ENCODE measurements at regions not wholly inside any gene's neighbourhood (a gene's known extent, or its start where the extent isn't known, plus 50 kb on each side); places are given as distances from the start of the nearest gene placed in this dataset.
"Not testable (repeated sequence)": the region's sequence is repeated elsewhere in the genome, so short reads cannot be mapped to it uniquely, and the experiment has no call there.

DNA sequence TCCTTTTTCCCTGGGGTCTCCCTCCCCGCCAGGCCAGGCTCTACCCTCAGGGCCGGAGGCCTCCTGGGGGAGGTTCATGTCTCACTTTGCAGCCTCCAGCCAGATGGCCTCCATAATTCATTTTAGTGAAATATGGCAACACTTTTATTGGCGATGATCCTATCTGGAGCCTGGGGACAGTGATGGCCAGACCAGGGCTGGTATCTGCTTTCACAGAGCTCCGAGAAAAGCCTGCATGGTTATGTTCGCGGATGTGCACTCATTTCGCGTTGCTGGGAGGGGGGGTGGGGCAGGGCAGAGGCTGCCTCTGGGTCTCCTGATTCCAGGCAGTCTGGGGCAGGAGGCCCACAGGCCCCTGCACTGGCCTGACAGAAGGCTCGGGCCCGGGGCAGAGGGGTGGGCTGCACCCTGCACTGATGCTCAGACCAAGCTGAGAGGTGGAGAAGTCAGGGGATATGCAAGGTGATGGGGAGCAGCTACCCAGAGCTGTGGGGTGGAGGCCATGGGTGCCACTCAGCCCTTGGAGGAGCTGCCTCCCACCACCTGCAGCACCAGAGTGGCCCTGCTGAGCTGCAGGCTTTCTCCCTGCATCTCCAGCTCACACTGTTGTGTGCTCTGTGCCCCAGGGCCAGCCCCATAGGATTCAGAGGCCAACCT, 85.3 kb upstream of the RET start:
- TF ChIP-seq, protein P1, sequence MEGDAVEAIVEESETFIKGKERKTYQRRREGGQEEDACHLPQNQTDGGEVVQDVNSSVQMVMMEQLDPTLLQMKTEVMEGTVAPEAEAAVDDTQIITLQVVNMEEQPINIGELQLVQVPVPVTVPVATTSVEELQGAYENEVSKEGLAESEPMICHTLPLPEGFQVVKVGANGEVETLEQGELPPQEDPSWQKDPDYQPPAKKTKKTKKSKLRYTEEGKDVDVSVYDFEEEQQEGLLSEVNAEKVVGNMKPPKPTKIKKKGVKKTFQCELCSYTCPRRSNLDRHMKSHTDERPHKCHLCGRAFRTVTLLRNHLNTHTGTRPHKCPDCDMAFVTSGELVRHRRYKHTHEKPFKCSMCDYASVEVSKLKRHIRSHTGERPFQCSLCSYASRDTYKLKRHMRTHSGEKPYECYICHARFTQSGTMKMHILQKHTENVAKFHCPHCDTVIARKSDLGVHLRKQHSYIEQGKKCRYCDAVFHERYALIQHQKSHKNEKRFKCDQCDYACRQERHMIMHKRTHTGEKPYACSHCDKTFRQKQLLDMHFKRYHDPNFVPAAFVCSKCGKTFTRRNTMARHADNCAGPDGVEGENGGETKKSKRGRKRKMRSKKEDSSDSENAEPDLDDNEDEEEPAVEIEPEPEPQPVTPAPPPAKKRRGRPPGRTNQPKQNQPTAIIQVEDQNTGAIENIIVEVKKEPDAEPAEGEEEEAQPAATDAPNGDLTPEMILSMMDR (IDR thresholded peaks at IDR 0.05) = no peak
- Histone ChIP-seq H3K9me3 (ENCODE audit: control insufficient read depth in 1 of 2, insufficient read depth in 1 of 2, low read length in 2 of 2) (no peaks in the 10 kb centered on the region), H3K27me3 (ENCODE audit: control insufficient read depth in 1 of 2, insufficient read depth in 2 of 2, low read length in 2 of 2) (no peaks in the 10 kb centered on the region), H3K36me3 (ENCODE audit: insufficient read depth, low read length) (no peaks in the 10 kb centered on the region), H3K4me1 (ENCODE audit: insufficient read depth, low read length) (peaks cover 11% of the 10 kb centered on the region), H3K4me3 (ENCODE audit: low read length) (no peak overlapping the region), H3K27ac (ENCODE audit: low read depth in 1 of 2, low read length in 2 of 2) (no peak overlapping the region)
- Mint-ChIP-seq H3K4me1 (ENCODE audit: low read depth) (peaks cover 15% of the 10 kb centered on the region), H3K36me3 (ENCODE audit: low read depth) (no peaks in the 10 kb centered on the region), H3K4me3 (no peak overlapping the region), H3K27ac (no peak overlapping the region), H3K9me3 (no peaks in the 10 kb centered on the region), H3K27me3 (no peaks in the 10 kb centered on the region)
- POLR2A ChIA-PET = no interaction called here
- ATAC-seq (ENCODE audit: poor library complexity) (no peak), DNase-seq (no peak)
- intact Hi-C loops (cut with DNase I, micrococcal nuclease) = no loop called here
- CTCF ChIA-PET = no interaction called here

DNA sequence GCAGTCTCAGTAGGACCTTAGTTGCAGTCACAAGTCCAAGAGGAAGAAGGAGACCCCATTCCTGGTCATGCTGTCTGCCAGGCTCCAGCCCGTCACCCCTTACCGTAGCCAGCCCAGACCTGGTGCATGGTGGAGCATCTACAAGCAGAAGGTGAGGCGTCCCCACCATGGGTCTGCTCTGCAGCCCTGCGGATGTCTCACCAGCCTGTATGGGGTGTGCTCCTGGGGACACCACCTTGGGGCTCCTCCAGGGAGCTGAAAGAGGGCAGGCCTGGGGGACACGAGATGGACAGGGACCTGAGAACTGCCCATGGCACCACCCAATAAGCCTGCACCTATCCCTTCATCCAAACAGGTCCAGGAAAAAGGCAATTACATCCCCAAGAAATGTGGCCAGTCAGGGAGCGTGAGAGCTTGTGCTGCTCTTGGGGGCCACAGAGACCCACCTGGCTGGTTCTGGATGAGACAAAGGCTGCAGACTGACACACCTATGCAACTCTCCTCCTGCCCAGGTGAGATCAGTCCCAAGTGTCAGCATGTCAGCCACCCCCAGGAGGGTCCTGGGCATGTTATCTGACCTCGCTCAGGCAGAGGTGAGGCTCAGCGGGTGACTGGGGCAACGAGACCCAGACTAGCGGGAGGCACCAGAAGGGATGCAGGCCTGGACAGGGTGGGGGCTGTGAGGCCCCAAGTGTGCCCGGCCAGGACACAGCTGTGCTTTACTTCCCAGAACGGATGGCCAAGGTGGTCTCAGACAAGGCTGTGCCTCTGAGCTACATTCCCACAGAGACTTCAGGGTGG, 84.5 kb upstream of the RET start:
- no peak overlapping the region for H3K4me3 ChIP-seq (ENCODE audit: low read length)
- H3K9me3 ChIP-seq (ENCODE audit: control insufficient read depth in 1 of 2, insufficient read depth in 1 of 2, low read length in 2 of 2) = no peaks in the 10 kb centered on the region
- peaks cover 9% of the 10 kb centered on the region for H3K4me1 ChIP-seq (ENCODE audit: insufficient read depth, low read length)
- no peaks in the 10 kb centered on the region for H3K27me3 Mint-ChIP-seq
- H3K4me3 Mint-ChIP-seq = no peak overlapping the region
- no peaks in the 10 kb centered on the region for H3K36me3 Mint-ChIP-seq (ENCODE audit: low read depth)
- ChIA-PET CTCF (no interaction called here), POLR2A (no interaction called here)
- no peak overlapping the region for H3K27ac ChIP-seq (ENCODE audit: low read depth in 1 of 2, low read length in 2 of 2)
- DNase-seq (peak in 1 of 14 experiments; percentile 28), ATAC-seq (ENCODE audit: poor library complexity) (no peak)
- intact Hi-C loops (cut with DNase I, micrococcal nuclease) = no loop called here
- H3K27ac Mint-ChIP-seq = no peak overlapping the region
- no peaks in the 10 kb centered on the region for H3K9me3 Mint-ChIP-seq
- H3K36me3 ChIP-seq (ENCODE audit: insufficient read depth, low read length) = no peaks in the 10 kb centered on the region
- H3K27me3 ChIP-seq (ENCODE audit: control insufficient read depth in 1 of 2, insufficient read depth in 2 of 2, low read length in 2 of 2) = no peaks in the 10 kb centered on the region
- TF ChIP-seq, protein P1 (IDR thresholded peaks at IDR 0.05) = no peak
- peaks cover 11% of the 10 kb centered on the region for H3K4me1 Mint-ChIP-seq (ENCODE audit: low read depth)

DNA sequence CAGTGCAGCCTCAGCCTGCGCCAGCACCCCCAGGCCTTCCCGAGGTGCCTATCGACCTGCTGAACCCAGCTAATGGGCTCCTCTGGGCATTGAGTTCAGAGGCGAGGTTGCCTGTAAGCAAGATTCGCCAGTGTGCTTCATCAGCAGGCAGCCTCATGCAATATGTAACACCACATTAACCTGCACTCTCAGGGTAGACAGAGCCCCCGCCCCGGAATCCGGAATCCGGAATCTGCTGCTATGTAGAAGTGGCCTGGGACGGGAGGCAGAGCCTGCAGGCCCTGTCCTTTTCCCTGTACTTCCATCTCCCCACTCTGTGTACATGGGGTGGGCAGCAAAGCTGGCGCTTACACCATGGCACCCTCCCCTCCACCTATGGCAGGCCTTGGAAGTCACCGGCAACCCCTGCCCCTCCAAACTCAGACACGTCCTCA, 83.9 kb upstream of the RET start:
- no peak for ATAC-seq (ENCODE audit: poor library complexity)
- Histone ChIP-seq H3K36me3 (ENCODE audit: insufficient read depth, low read length) (no peaks in the 10 kb centered on the region), H3K27ac (ENCODE audit: low read depth in 1 of 2, low read length in 2 of 2) (no peak overlapping the region), H3K9me3 (ENCODE audit: control insufficient read depth in 1 of 2, insufficient read depth in 1 of 2, low read length in 2 of 2) (no peaks in the 10 kb centered on the region), H3K4me3 (ENCODE audit: low read length) (no peak overlapping the region), H3K4me1 (ENCODE audit: insufficient read depth, low read length) (peaks cover 9% of the 10 kb centered on the region), H3K27me3 (ENCODE audit: control insufficient read depth in 1 of 2, insufficient read depth in 2 of 2, low read length in 2 of 2) (no peaks in the 10 kb centered on the region)
- Mint-ChIP-seq H3K36me3 (ENCODE audit: low read depth) (no peaks in the 10 kb centered on the region), H3K4me1 (ENCODE audit: low read depth) (peaks cover 11% of the 10 kb centered on the region), H3K9me3 (no peaks in the 10 kb centered on the region), H3K4me3 (no peak overlapping the region), H3K27ac (no peak overlapping the region), H3K27me3 (no peaks in the 10 kb centered on the region)
- CTCF ChIA-PET = no interaction called here
- no peak for DNase-seq
- intact Hi-C loops (cut with DNase I, micrococcal nuclease) = no loop called here
- POLR2A ChIA-PET = no interaction called here
- TF ChIP-seq, protein P1 (IDR thresholded peaks at IDR 0.05) = no peak

- H3K4me1 ChIP-seq (ENCODE audit: insufficient read depth, low read length); H3K27ac ChIP-seq (ENCODE audit: low read depth in 1 of 2, low read length in 2 of 2); H3K4me3 ChIP-seq (ENCODE audit: low read length); H3K27me3 Mint-ChIP-seq; H3K4me3 Mint-ChIP-seq; H3K9me3 Mint-ChIP-seq; H3K9me3 ChIP-seq (ENCODE audit: control insufficient read depth in 1 of 2, insufficient read depth in 1 of 2, low read length in 2 of 2); H3K36me3 Mint-ChIP-seq (ENCODE audit: low read depth); H3K27me3 ChIP-seq (ENCODE audit: control insufficient read depth in 1 of 2, insufficient read depth in 2 of 2, low read length in 2 of 2); intact Hi-C loops (cut with DNase I, micrococcal nuclease); H3K27ac Mint-ChIP-seq; DNase-seq; CTCF ChIA-PET; ATAC-seq (ENCODE audit: poor library complexity); H3K4me1 Mint-ChIP-seq (ENCODE audit: low read depth); POLR2A ChIA-PET; H3K36me3 ChIP-seq (ENCODE audit: insufficient read depth, low read length): not testable (repeated sequence)
These were observed 82.0 kb upstream of the RET start for GRCh38 chr10:42994909-42995308.
